ENCODE measurements at regions not wholly inside any gene's neighbourhood (a gene's known extent, or its start where the extent isn't known, plus 50 kb on each side); places are given as distances from the start of the nearest gene placed in this dataset.

- TF ChIP-seq TAF1 (IDR thresholded peaks at IDR 0.05; ENCODE audit: low read depth) (no peak), RAD21 (IDR thresholded peaks at IDR 0.05; ENCODE audit: low read depth) (no peak), EP300 (IDR thresholded peaks at IDR 0.05; ENCODE audit: borderline replicate concordance) (no peak), TEAD4 (IDR thresholded peaks at IDR 0.05) (no peak), CREB1 (IDR thresholded peaks at IDR 0.05; ENCODE audit: low read depth) (no peak)
Observed at GRCh38 chr4:146123231-146123630, 52.3 kb upstream of the LSM6 start.
